OCI-LY3 (cell line): ENCODE measurements at regions not wholly inside any gene's neighbourhood (a gene's known extent, or its start where the extent isn't known, plus 50 kb on each side); places are given as distances from the start of the nearest gene placed in this dataset.

Experiments used
- H2AFZ ChIP-seq: fragments of 200-600, 300-600 bp; shearing (Covaris generic); 2 replicates; pipeline ENCODE4 v1.6.0; 2014; ENCODE audit warnings: antibody characterized with exemption, low read depth, low read length
- H3K27ac ChIP-seq: fragments of 200-600, 300-600 bp; sonication (generic); 2 replicates; pipeline ENCODE4 v1.5.1; 2014; ENCODE audit warnings: mild to moderate bottlenecking, low read length, moderate library complexity, mixed read lengths
- H3K27me3 ChIP-seq: fragments of 200-600, 300-600 bp; sonication (generic); 2 replicates; pipeline ENCODE4 v1.6.1; 2014; ENCODE audit warnings: low read depth, low read length, mixed read lengths
- H3K36me3 ChIP-seq: fragments of 200-600, 300-600 bp; sonication (generic); replicated peaks from 2 replicates; pipeline ENCODE3; 2014; ENCODE audit warnings: low read depth, low read length, mixed read lengths
- H3K4me1 ChIP-seq: fragments of 300-600, 200-600 bp; sonication (generic); 2 replicates; pipeline ENCODE4 v1.6.1; 2014; ENCODE audit warnings: low read length, mixed read lengths
- H3K4me2 ChIP-seq: fragments of 200-600, 300-600 bp; sonication (generic); 2 replicates; pipeline ENCODE4 v1.6.1; 2014; ENCODE audit warnings: low read length, mixed read lengths
- H3K4me3 ChIP-seq: fragments of 300-600, 200-600 bp; sonication (generic); 2 replicates; pipeline ENCODE4 v1.5.1; 2014; ENCODE audit warnings: antibody characterized with exemption, mild to moderate bottlenecking, low read length, moderate library complexity
- H3K79me2 ChIP-seq: fragments of 300-600, 200-600 bp; shearing (Covaris generic); 2 replicates; pipeline ENCODE4 v1.6.1; 2014; ENCODE audit warnings: mild to moderate bottlenecking, low read length, mixed read lengths
- H3K9ac ChIP-seq: fragments of 300-600, 200-600 bp; shearing (Covaris generic); 2 replicates; pipeline ENCODE4 v1.6.0; 2014; ENCODE audit warnings: mild to moderate bottlenecking, low read length, moderate library complexity
- H3K9me3 ChIP-seq: fragments of 200-600, 300-600 bp; shearing (Covaris generic); 2 replicates; pipeline ENCODE4 v1.6.1; 2014; ENCODE audit warnings: low read length, mixed read lengths; ENCODE audit not compliant: insufficient read depth
- H4K20me1 ChIP-seq: fragments of 200-600, 300-600 bp; sonication (generic); 2 replicates; pipeline ENCODE4 v1.6.1; 2016; ENCODE audit warnings: low read length, mixed read lengths; ENCODE audit not compliant: insufficient read depth
- CTCF ChIP-seq: fragments of 200-600, 300-600 bp; sonication (generic); IDR thresholded peaks from 2 replicates; pipeline ENCODE4 v1.5.1; 2014; ENCODE audit warnings: antibody characterized with exemption, low read length, low read depth
- EZH2phosphoT487 ChIP-seq: fragments of 200-600 bp; shearing (Covaris generic); IDR thresholded peaks from 2 replicates; pipeline ENCODE4 v1.6.1; 2018; ENCODE audit warnings: antibody characterized with exemption, mixed run types, low read depth

GRCh38 chr15:69689133-69689532 is 236.5 kb downstream of the RPLP1 start:
- H3K4me2 ChIP-seq: no peak overlapping the region
- H2AFZ ChIP-seq: no peak overlapping the region
- no peak overlapping the region for H3K4me3 ChIP-seq
- no peak overlapping the region for H3K9ac ChIP-seq
- TF ChIP-seq EZH2phosphoT487 (no peak), CTCF (no peak)
- no peaks in the 10 kb centered on the region for H3K79me2 ChIP-seq
- peaks cover 96% of the 10 kb centered on the region for H3K27me3 ChIP-seq
- peaks cover 8% of the 10 kb centered on the region for H3K36me3 ChIP-seq
- 0 out of 2 replicates have a peak, but pooled peaks cover 4% of the 10 kb centered on the region for H4K20me1 ChIP-seq
- no peak overlapping the region for H3K27ac ChIP-seq
- peaks cover 2% of the 10 kb centered on the region; the same call in 1 of the 2 replicates for H3K4me1 ChIP-seq
- H3K9me3 ChIP-seq: peaks cover 24% of the 10 kb centered on the region

- peaks cover 2% of the 10 kb centered on the region; the same call in 1 of the 2 replicates for H3K4me1 ChIP-seq
- no peak overlapping the region for H2AFZ ChIP-seq
- no peaks in the 10 kb centered on the region for H3K79me2 ChIP-seq
- H3K4me2 ChIP-seq: no peak overlapping the region
- H3K4me3 ChIP-seq: no peak overlapping the region
- TF ChIP-seq CTCF (no peak), EZH2phosphoT487 (no peak)
- peaks cover 95% of the 10 kb centered on the region for H3K27me3 ChIP-seq
- H3K9me3 ChIP-seq: peaks cover 22% of the 10 kb centered on the region
- no peak overlapping the region for H3K27ac ChIP-seq
- H4K20me1 ChIP-seq: 0 out of 2 replicates have a peak, but pooled peaks cover 4% of the 10 kb centered on the region
- no peak overlapping the region for H3K9ac ChIP-seq
- peaks cover 8% of the 10 kb centered on the region for H3K36me3 ChIP-seq
Measured at GRCh38 chr15:69691307-69692015, 238.8 kb downstream of the RPLP1 start.

GRCh38 chr15:69692342-69692741 is 239.7 kb downstream of the RPLP1 start:
- Histone ChIP-seq H3K36me3 (peaks cover 8% of the 10 kb centered on the region), H3K27ac (no peak overlapping the region), H3K9me3 (peaks cover 22% of the 10 kb centered on the region), H3K79me2 (no peaks in the 10 kb centered on the region), H2AFZ (no peak overlapping the region), H4K20me1 (no peaks in the 10 kb centered on the region), H3K4me1 (peaks cover 11% of the 10 kb centered on the region), H3K27me3 (peaks cover 93% of the 10 kb centered on the region), H3K4me3 (no peak overlapping the region), H3K4me2 (no peak overlapping the region), H3K9ac (no peak overlapping the region)
- TF ChIP-seq EZH2phosphoT487 (no peak), CTCF (no peak)

- peaks cover 8% of the 10 kb centered on the region for H3K36me3 ChIP-seq
- H2AFZ ChIP-seq: no peak overlapping the region
- H3K4me1 ChIP-seq: peaks cover 18% of the 10 kb centered on the region
- H3K79me2 ChIP-seq: no peaks in the 10 kb centered on the region
- peaks cover 88% of the 10 kb centered on the region for H3K27me3 ChIP-seq
- peaks cover 21% of the 10 kb centered on the region for H3K9me3 ChIP-seq
- no peak overlapping the region for H3K9ac ChIP-seq
- H3K4me2 ChIP-seq: no peak overlapping the region
- TF ChIP-seq EZH2phosphoT487 (no peak), CTCF (no peak)
- H4K20me1 ChIP-seq: no peaks in the 10 kb centered on the region
- H3K4me3 ChIP-seq: no peak overlapping the region
- H3K27ac ChIP-seq: no peak overlapping the region
Measured at GRCh38 chr15:69693059-69693458, 240.4 kb downstream of the RPLP1 start.
